PC-3 (cell line): ENCODE measurements at regions not wholly inside any gene's neighbourhood (a gene's known extent, or its start where the extent isn't known, plus 50 kb on each side); places are given as distances from the start of the nearest gene placed in this dataset.

ENCODE experiments used
- ATAC-seq: fragments of 200-7000 bp; cut with Tn5 transposase; 2 replicates; pipeline ENCODE4 v1.9.1; 2020; ENCODE audit warnings: mild to moderate bottlenecking, moderate library complexity
- BruUV-seq: library from RNA; stranded (reverse); fragments of 400-500 nt; replicated peaks from 2 replicates; lab custom pipeline; 2021; lab: Mats Ljungman, UMichigan
- CTCF ChIA-PET: fragments of 300-600 bp; sonication (Branson Sonifier 250); formaldehyde crosslinking; loops from one replicate; lab custom pipeline; 2022; ENCODE audit warnings: antibody characterized with exemption; lab: Charles Lee
- POLR2A ChIA-PET: fragments of 300-600 bp; sonication (Branson Sonifier 250); formaldehyde crosslinking; loops from one replicate; lab custom pipeline; 2022; ENCODE audit warnings: antibody characterized with exemption; ENCODE audit not compliant: unreplicated experiment; lab: Charles Lee
- DNase-seq: peaks from one replicate; pipeline ENCODE4 v3.0.0-alpha.2; 2015
- H2AFZ ChIP-seq: fragments of 300-600 bp; sonication (generic); 2 replicates; pipeline ENCODE4 v1.6.0; 2016; ENCODE audit warnings: antibody characterized with exemption, low read length
- H3F3A ChIP-seq: fragments of 300-600 bp; sonication (generic); one replicate; pipeline ENCODE4 v1.6.0; 2017; ENCODE audit warnings: antibody characterized with exemption, low read length, control low read depth, mild to moderate bottlenecking; ENCODE audit not compliant: unreplicated experiment
- H3K27ac ChIP-seq: fragments of 300-600 bp; sonication (generic); 2 replicates; pipeline ENCODE4 v1.5.1; 2016; ENCODE audit warnings: mild to moderate bottlenecking, low read length
- H3K27me3 ChIP-seq: fragments of 300-600 bp; sonication (generic); 2 replicates; pipeline ENCODE4 v1.6.1; 2016; ENCODE audit warnings: low read length, mixed read lengths
- H3K36me3 ChIP-seq: fragments of 300-600 bp; sonication (generic); 2 replicates; pipeline ENCODE4 v1.6.1; 2016; ENCODE audit warnings: low read depth, mixed run types, low read length, mixed read lengths
- H3K4me1 ChIP-seq: fragments of 300-600 bp; sonication (generic); 2 replicates; pipeline ENCODE4 v1.5.1; 2016; ENCODE audit warnings: low read length; ENCODE audit not compliant: insufficient read depth
- H3K4me2 ChIP-seq: fragments of 300-600 bp; sonication (generic); 2 replicates; pipeline ENCODE4 v1.6.0; 2016; ENCODE audit warnings: low read length
- H3K4me3 ChIP-seq: fragments of 300-600 bp; sonication (generic); 2 replicates; pipeline ENCODE4 v1.5.1; 2016; ENCODE audit warnings: mild to moderate bottlenecking, low read length, mixed read lengths
- H3K79me2 ChIP-seq: fragments of 300-600 bp; sonication (generic); 2 replicates; pipeline ENCODE4 v1.6.1; 2017; ENCODE audit warnings: low read length, mixed read lengths
- H3K9ac ChIP-seq: fragments of 300-600 bp; sonication (generic); 2 replicates; pipeline ENCODE4 v1.6.0; 2016; ENCODE audit warnings: mild to moderate bottlenecking, low read length
- H3K9me2 ChIP-seq: fragments of 300-600 bp; sonication (generic); replicated peaks from 2 replicates; pipeline ENCODE4 v1.6.1; 2016; ENCODE audit warnings: mixed run types, low read length, mixed read lengths
- H3K9me3 ChIP-seq: fragments of 300-600 bp; sonication (generic); 2 replicates; pipeline ENCODE4 v1.6.1; 2016; ENCODE audit warnings: low read length, mixed read lengths
- H4K20me1 ChIP-seq: fragments of 300-600 bp; sonication (generic); 2 replicates; pipeline ENCODE4 v1.6.1; 2016; ENCODE audit warnings: low read length, mixed read lengths
- EZH2 ChIP-seq: fragments of 300-600 bp; sonication (generic); IDR thresholded peaks from one replicate; pipeline ENCODE4 v1.6.1; 2017; ENCODE audit warnings: antibody characterized with exemption, mild to moderate bottlenecking, low read length; ENCODE audit not compliant: unreplicated experiment
- EZH2phosphoT487 ChIP-seq: fragments of 300-600 bp; sonication (generic); IDR thresholded peaks from 2 replicates; pipeline ENCODE4 v1.6.1; 2018; ENCODE audit warnings: mild to moderate bottlenecking, antibody characterized with exemption, low read length, borderline replicate concordance
- intact Hi-C: fragments of 100-400 bp; cut with micrococcal nuclease; formaldehyde crosslinking; loops from 2 replicates; pipeline ENCODE4 v1.9.0; 2023
- TF ChIP-seq, protein P1 (sequence below): fragments of 300-600 bp; sonication (generic); conservative IDR thresholded peaks from 2 replicates; pipeline ENCODE4 v1.5.1; 2017; ENCODE audit warnings: antibody characterized with exemption, low read depth, mild to moderate bottlenecking, low read length

DNA sequence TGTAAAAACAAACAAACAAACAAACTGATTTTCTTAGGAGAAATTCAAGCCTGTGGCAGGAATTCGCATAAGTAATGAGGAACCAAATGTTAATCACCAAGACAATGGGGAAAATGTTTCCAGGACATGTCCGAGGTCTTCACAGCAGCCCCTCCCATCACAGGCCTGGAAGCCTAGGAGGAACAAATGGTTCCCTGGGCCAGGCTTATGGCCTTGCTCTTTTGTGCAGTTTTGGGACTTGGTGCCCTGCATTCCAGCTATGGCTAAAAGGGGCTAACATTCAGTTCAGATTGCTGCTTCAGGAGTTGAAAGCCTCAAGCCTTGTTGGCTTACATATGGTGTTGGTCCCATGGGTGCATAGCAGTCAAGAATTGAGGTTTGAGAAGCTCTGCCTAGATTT is 1372.7 kb upstream of the CITED2 start:
- no peaks in the 10 kb centered on the region for H3K36me3 ChIP-seq
- no peak overlapping the region for H3K27ac ChIP-seq
- no peaks in the 10 kb centered on the region for H4K20me1 ChIP-seq
- no peaks in the 10 kb centered on the region for H3F3A ChIP-seq
- H3K79me2 ChIP-seq = no peaks in the 10 kb centered on the region
- H3K27me3 ChIP-seq = no peaks in the 10 kb centered on the region
- ATAC-seq = no peak
- intact Hi-C loops = no loop called here
- TF ChIP-seq EZH2 (no peak), EZH2phosphoT487 (no peak)
- TF ChIP-seq, protein P1, sequence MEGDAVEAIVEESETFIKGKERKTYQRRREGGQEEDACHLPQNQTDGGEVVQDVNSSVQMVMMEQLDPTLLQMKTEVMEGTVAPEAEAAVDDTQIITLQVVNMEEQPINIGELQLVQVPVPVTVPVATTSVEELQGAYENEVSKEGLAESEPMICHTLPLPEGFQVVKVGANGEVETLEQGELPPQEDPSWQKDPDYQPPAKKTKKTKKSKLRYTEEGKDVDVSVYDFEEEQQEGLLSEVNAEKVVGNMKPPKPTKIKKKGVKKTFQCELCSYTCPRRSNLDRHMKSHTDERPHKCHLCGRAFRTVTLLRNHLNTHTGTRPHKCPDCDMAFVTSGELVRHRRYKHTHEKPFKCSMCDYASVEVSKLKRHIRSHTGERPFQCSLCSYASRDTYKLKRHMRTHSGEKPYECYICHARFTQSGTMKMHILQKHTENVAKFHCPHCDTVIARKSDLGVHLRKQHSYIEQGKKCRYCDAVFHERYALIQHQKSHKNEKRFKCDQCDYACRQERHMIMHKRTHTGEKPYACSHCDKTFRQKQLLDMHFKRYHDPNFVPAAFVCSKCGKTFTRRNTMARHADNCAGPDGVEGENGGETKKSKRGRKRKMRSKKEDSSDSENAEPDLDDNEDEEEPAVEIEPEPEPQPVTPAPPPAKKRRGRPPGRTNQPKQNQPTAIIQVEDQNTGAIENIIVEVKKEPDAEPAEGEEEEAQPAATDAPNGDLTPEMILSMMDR = no peak
- ChIA-PET POLR2A (no interaction called here), CTCF (no interaction called here)
- no peak overlapping the region for H3K4me2 ChIP-seq
- H3K9me3 ChIP-seq = no peaks in the 10 kb centered on the region
- H3K4me3 ChIP-seq = no peak overlapping the region
- no peaks in the 10 kb centered on the region for H3K9me2 ChIP-seq
- no peak for DNase-seq
- H3K9ac ChIP-seq = no peak overlapping the region
- H2AFZ ChIP-seq = no peak overlapping the region
- no TSS peak for BruUV-seq
- peaks cover 10% of the 10 kb centered on the region; the same call in 1 of the 2 replicates for H3K4me1 ChIP-seq

DNA sequence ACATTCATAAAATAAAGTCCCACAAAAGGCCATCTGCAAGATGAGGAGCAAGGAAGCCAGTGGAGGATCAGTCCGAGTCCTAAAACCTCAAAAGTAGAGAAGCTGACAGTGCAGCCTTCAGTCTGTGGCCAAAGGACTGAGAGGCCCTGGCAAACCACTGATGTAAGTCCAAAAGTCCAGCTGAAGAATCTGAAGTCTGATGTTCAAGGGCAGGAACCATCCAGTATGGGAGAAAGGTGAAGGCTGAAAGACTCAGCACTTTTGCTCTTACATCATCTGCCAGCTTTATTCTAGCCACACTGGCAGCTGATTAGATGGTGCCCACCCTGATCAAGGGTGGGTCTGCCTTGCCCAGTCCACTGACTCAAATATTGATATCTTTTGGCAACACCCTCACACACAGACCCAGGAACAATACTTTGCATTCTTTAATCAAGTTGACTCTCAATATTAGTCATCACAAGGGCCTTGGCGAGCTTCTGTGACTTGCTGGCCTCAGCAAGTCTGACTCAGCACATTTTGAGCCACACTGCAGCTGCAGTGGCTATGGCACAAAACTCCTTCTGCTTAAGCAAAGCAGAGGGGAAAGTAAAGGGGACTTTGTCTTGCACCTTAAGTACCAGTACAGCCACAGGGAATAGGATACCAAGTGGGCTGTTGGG is 1370.3 kb upstream of the CITED2 start:
- ChIA-PET CTCF (no interaction called here), POLR2A (no interaction called here)
- Histone ChIP-seq H3K9ac (no peak overlapping the region), H4K20me1 (no peaks in the 10 kb centered on the region), H3K9me2 (no peaks in the 10 kb centered on the region), H3K36me3 (no peaks in the 10 kb centered on the region), H3K4me1 (peaks cover 10% of the 10 kb centered on the region; the same call in 1 of the 2 replicates), H3K9me3 (no peaks in the 10 kb centered on the region), H3K27ac (peak overlapping the region; percentile 83), H3K4me2 (no peak overlapping the region), H3K79me2 (no peaks in the 10 kb centered on the region), H3K4me3 (no peak overlapping the region), H3F3A (no peaks in the 10 kb centered on the region), H2AFZ (no peak overlapping the region), H3K27me3 (no peaks in the 10 kb centered on the region)
- no peak for TF ChIP-seq EZH2
- TF ChIP-seq EZH2phosphoT487 = no peak
- TF ChIP-seq, protein P1 = no peak
- DNase-seq (peak; percentile 67), ATAC-seq (peak; percentile 65)
- intact Hi-C loops = no loop called here
- BruUV-seq = no TSS peak

DNA sequence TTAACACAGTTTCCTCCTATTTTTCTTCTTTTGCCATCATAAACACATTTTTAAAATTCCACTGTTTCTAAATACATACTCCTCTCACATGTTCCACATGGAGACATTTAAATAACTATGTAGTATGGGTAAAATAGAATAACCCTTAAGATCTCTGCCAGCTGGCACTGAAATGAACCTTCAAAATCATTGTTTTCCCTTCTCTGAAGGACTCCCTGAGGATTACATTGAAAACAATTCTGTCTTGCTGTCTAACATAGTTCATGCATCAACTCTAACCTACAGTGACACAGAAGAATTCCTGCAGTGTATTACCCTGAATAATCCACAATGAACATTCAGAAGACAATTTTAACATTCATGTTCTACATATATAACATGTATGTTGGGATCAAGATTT is 1361.8 kb upstream of the CITED2 start:
- ChIA-PET CTCF (no interaction called here), POLR2A (no interaction called here)
- Histone ChIP-seq H3K9me2 (no peaks in the 10 kb centered on the region), H3K27me3 (no peaks in the 10 kb centered on the region), H3K36me3 (no peaks in the 10 kb centered on the region), H3F3A (no peaks in the 10 kb centered on the region), H4K20me1 (no peaks in the 10 kb centered on the region), H3K4me3 (no peak overlapping the region), H3K4me2 (no peak overlapping the region), H3K4me1 (no peaks in the 10 kb centered on the region; the same call in 1 of the 2 replicates), H3K9ac (no peak overlapping the region), H2AFZ (no peak overlapping the region), H3K27ac (no peak overlapping the region), H3K79me2 (no peaks in the 10 kb centered on the region), H3K9me3 (no peaks in the 10 kb centered on the region)
- BruUV-seq = no TSS peak
- no peak for TF ChIP-seq EZH2phosphoT487
- TF ChIP-seq EZH2 = no peak
- TF ChIP-seq, protein P1 = no peak
- DNase-seq = no peak
- ATAC-seq = no peak
- intact Hi-C loops = no loop called here
